CD4-positive, alpha-beta T cell (primary cell): ENCODE measurements at regions not wholly inside any gene's neighbourhood (a gene's known extent, or its start where the extent isn't known, plus 50 kb on each side); places are given as distances from the start of the nearest gene placed in this dataset.
"Not testable (repeated sequence)": the region's sequence is repeated elsewhere in the genome, so short reads cannot be mapped to it uniquely, and the experiment has no call there.

Experiments
- ATAC-seq: fragments of 200-7000 bp; cut with Tn5 transposase; one replicate; pipeline ENCODE4 v1.10.0; 2022; ENCODE audit warnings: mild to moderate bottlenecking; ENCODE audit not compliant: poor library complexity
- CTCF ChIA-PET: fragments of 350-600 bp; sonication (Branson Sonifier 250); formaldehyde crosslinking; loops from one replicate; lab custom pipeline; 2021; ENCODE audit warnings: antibody characterized with exemption, inconsistent platforms; lab: Charles Lee
- POLR2A ChIA-PET: fragments of 350-600 bp; sonication (Branson Sonifier 250); formaldehyde crosslinking; loops from one replicate; lab custom pipeline; 2021; ENCODE audit warnings: antibody characterized with exemption, inconsistent platforms; lab: Charles Lee
- DNase-seq, 14 experiments: peaks; one replicate each; pipeline ENCODE4 v3.0.0-alpha.2; 2013 to 2020; ENCODE audit warnings: mixed read lengths in 2 of 14
- H3K27ac ChIP-seq, 2 donors: one replicate each; pipeline versions ENCODE4 v1.5.1 to v1.7.0; 2013; ENCODE audit warnings: low read length in 2 of 2, low read depth in 1 of 2, mild to moderate bottlenecking in 1 of 2
- H3K27me3 ChIP-seq, 2 experiments: 1 replicate in 1 of 2; 2 replicates in 1 of 2; pipeline versions ENCODE4 v1.6.1 to v1.7.0; 2013; ENCODE audit warnings: low read length in 2 of 2, control low read depth in 1 of 2, mild to moderate bottlenecking in 1 of 2, moderate library complexity in 1 of 2; ENCODE audit not compliant: insufficient read depth in 2 of 2, control insufficient read depth in 1 of 2
- H3K36me3 ChIP-seq: one replicate; pipeline ENCODE4 v1.6.1; 2013; ENCODE audit warnings: low read length, control low read depth; ENCODE audit not compliant: insufficient read depth
- H3K4me1 ChIP-seq: one replicate; pipeline ENCODE4 v1.6.1; 2013; ENCODE audit warnings: low read length, control low read depth; ENCODE audit not compliant: insufficient read depth
- H3K4me3 ChIP-seq: one replicate; pipeline ENCODE4 v1.5.1; 2013; ENCODE audit warnings: mild to moderate bottlenecking, low read length, moderate library complexity
- H3K9me3 ChIP-seq, 2 experiments: 1 replicate in 1 of 2; 2 replicates in 1 of 2; pipeline versions ENCODE4 v1.6.1 to v1.7.0; 2013; ENCODE audit warnings: low read length in 2 of 2, mild to moderate bottlenecking in 2 of 2, control low read depth in 1 of 2, moderate library complexity in 1 of 2; ENCODE audit not compliant: control insufficient read depth in 1 of 2, insufficient read depth in 1 of 2
- H3K27ac Mint-ChIP-seq: one replicate; pipeline ENCODE4 v1.8.0; 2020; ENCODE audit warnings: mixed read lengths
- H3K27me3 Mint-ChIP-seq: one replicate; pipeline ENCODE4 v1.8.0; 2021; ENCODE audit warnings: mixed read lengths
- H3K36me3 Mint-ChIP-seq: one replicate; pipeline ENCODE4 v1.8.0; 2021; ENCODE audit warnings: low read depth, mixed read lengths
- H3K4me1 Mint-ChIP-seq: one replicate; pipeline ENCODE4 v1.8.0; 2021; ENCODE audit warnings: low read depth, mixed read lengths
- H3K4me3 Mint-ChIP-seq: one replicate; pipeline ENCODE4 v1.8.0; 2020; ENCODE audit warnings: mild to moderate bottlenecking, mixed read lengths
- H3K9me3 Mint-ChIP-seq: one replicate; pipeline ENCODE4 v1.8.0; 2020; ENCODE audit warnings: mixed read lengths
- intact Hi-C, 2 experiments: fragments of 100-400 bp; cut with DNase I in 1 of 2; cut with micrococcal nuclease in 1 of 2; formaldehyde crosslinking; loops; one replicate each; pipeline versions ENCODE4 v1.15.1 to v1.9.0; 2023 to 2025; cut with DNase I, micrococcal nuclease
- TF ChIP-seq, protein P1 (sequence below): fragments of 200-600 bp; IDR thresholded peaks from one replicate; pipeline ENCODE4 v1.8.0; 2022; ENCODE audit warnings: antibody characterized with exemption, mild to moderate bottlenecking

DNA sequence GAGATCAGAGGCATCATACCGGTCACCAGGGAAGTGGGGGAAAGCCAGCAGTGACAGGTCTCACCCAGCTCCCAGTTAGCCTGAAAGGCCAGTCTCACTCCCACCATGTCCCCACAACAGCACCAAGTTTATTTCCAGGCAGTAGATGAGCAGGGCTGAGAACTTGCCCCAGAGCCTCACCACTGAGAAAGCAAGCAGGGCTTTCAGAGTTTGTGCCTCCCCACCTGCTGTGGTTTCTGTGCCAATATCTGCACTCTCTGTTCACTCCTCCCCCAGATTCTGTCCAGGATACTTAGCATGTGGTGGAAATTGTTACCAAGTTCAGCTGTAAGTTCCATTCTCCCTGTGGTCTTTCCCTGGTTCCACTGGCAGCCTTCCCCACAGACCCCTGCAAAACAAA lies 255.0 kb upstream of the HTR1E start:
- POLR2A ChIA-PET: no interaction called here
- intact Hi-C loops: no loop called here
- H3K27me3 ChIP-seq: no peaks in the 10 kb centered on the region

DNA sequence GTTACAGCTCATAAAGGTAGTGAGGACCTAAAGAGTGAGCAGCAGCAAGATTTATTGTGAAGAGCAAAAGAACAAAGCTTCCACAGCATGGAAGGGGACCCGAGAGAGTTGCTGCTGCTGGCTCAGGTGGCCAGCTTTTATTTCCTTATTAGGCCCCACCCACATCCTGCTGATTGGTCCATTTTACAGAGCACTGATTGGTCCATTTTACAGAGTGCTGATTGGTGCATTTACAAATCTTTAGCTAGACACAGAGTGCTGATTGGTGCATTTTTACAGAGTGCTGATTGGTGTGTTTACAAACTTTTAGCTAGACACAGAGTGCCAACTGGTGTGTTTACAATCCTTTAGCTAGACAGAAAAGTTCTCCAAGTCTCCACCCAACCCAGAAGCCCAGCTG lies 256.2 kb upstream of the HTR1E start:
- H3K27ac ChIP-seq, H3K27me3 Mint-ChIP-seq, H3K9me3 ChIP-seq, H3K9me3 Mint-ChIP-seq, H3K27ac Mint-ChIP-seq, H3K36me3 Mint-ChIP-seq, H3K4me1 ChIP-seq, ATAC-seq, DNase-seq, H3K27me3 ChIP-seq, H3K4me1 Mint-ChIP-seq, H3K36me3 ChIP-seq, intact Hi-C loops, H3K4me3 ChIP-seq, POLR2A ChIA-PET, H3K4me3 Mint-ChIP-seq, CTCF ChIA-PET: not testable (repeated sequence)

More for the DNA sequence above, 255.0 kb upstream of the HTR1E start:
- Mint-ChIP-seq H3K27me3 (no peaks in the 10 kb centered on the region), H3K36me3 (no peaks in the 10 kb centered on the region), H3K9me3 (peaks cover 7% of the 10 kb centered on the region), H3K4me1 (no peaks in the 10 kb centered on the region), H3K4me3 (no peak overlapping the region), H3K27ac (no peak overlapping the region)
- Histone ChIP-seq H3K27ac (no peak overlapping the region), H3K4me3 (no peak overlapping the region), H3K36me3 (no peaks in the 10 kb centered on the region), H3K4me1 (no peaks in the 10 kb centered on the region), H3K9me3 (no peaks in the 10 kb centered on the region)
- ATAC-seq: no peak
- TF ChIP-seq, protein P1, sequence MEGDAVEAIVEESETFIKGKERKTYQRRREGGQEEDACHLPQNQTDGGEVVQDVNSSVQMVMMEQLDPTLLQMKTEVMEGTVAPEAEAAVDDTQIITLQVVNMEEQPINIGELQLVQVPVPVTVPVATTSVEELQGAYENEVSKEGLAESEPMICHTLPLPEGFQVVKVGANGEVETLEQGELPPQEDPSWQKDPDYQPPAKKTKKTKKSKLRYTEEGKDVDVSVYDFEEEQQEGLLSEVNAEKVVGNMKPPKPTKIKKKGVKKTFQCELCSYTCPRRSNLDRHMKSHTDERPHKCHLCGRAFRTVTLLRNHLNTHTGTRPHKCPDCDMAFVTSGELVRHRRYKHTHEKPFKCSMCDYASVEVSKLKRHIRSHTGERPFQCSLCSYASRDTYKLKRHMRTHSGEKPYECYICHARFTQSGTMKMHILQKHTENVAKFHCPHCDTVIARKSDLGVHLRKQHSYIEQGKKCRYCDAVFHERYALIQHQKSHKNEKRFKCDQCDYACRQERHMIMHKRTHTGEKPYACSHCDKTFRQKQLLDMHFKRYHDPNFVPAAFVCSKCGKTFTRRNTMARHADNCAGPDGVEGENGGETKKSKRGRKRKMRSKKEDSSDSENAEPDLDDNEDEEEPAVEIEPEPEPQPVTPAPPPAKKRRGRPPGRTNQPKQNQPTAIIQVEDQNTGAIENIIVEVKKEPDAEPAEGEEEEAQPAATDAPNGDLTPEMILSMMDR: no peak
- CTCF ChIA-PET: no interaction called here
- DNase-seq: no peak

DNA sequence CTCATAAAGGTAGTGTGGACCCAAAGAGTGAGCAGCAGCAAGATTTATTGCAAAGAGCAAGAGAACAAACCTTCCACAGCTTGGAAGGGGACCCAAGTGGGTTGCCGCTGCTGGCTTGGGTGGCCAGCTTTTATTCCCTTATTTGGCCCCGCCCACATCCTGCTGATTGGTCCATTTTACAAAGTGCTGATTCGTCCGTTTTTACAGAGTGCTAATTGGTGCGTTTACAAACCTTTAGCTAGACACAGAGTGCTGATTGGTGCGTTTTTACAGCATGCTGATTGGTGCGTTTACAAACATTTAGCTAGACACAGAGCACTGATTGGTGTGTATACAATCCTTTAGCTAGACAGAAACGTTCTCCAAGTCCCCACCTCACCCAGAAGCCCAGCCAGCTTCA lies 265.2 kb upstream of the HTR1E start:
- H3K4me3 Mint-ChIP-seq, intact Hi-C loops, H3K27me3 ChIP-seq, H3K4me1 ChIP-seq, H3K36me3 Mint-ChIP-seq, H3K27ac Mint-ChIP-seq, H3K27me3 Mint-ChIP-seq, ATAC-seq, H3K9me3 ChIP-seq, POLR2A ChIA-PET, H3K27ac ChIP-seq, H3K9me3 Mint-ChIP-seq, CTCF ChIA-PET, H3K36me3 ChIP-seq, H3K4me1 Mint-ChIP-seq, DNase-seq, H3K4me3 ChIP-seq: not testable (repeated sequence)

DNA sequence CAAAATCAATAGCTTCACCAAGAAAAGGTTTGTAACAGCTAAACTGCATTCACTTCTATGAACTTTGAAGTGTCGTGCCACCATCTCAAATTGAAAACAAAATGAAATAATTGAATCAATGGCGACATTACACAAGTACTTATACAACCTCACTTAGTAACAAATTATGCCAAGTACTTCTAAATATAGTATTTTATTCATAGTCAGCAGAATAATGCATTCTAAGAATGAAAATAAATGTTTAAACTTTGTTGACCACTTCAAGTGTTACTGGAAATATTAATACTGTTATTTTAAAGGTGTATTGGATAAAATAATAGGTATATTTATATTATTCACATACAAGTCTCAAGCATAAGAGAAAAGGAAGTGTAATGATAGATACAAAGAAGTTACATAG lies 280.1 kb upstream of the HTR1E start:
- H3K4me1 ChIP-seq: no peaks in the 10 kb centered on the region
- ChIA-PET POLR2A (no interaction called here), CTCF (interaction anchor here (0.7 kb wide), 1 partner anchor 256 kb away, joined by 3 read pairs; no protein-coding TSS in a partner anchor)
- Mint-ChIP-seq H3K36me3 (no peaks in the 10 kb centered on the region), H3K4me1 (no peaks in the 10 kb centered on the region), H3K9me3 (peaks cover 25% of the 10 kb centered on the region), H3K27me3 (no peaks in the 10 kb centered on the region), H3K4me3 (no peak overlapping the region), H3K27ac (no peak overlapping the region)
- intact Hi-C loops: no loop called here
- TF ChIP-seq, protein P1: no peak
- no peak overlapping the region for H3K27ac ChIP-seq
- DNase-seq: no peak
- H3K4me3 ChIP-seq: no peak overlapping the region
- no peaks in the 10 kb centered on the region for H3K9me3 ChIP-seq
- H3K27me3 ChIP-seq: no peaks in the 10 kb centered on the region
- no peak for ATAC-seq
- H3K36me3 ChIP-seq: no peaks in the 10 kb centered on the region
